BLaER1 treated with 17β-estradiol and CSF1 and Interleukin-3, amounts not matched to agents 10 nM and 100 nM (cell line): ENCODE measurements at regions not wholly inside any gene's neighbourhood (a gene's known extent, or its start where the extent isn't known, plus 50 kb on each side); places are given as distances from the start of the nearest gene placed in this dataset.
"Not testable (repeated sequence)": the region's sequence is repeated elsewhere in the genome, so short reads cannot be mapped to it uniquely, and the experiment has no call there.

ENCODE experiments used
- H3K27ac ChIP-seq, 11 experiments: shearing (Covaris generic); formaldehyde crosslinking; 2 replicates each; pipeline ENCODE4 v1.8.1; 2022
- H3K27me3 ChIP-seq, 11 experiments: shearing (Covaris generic); formaldehyde crosslinking; 2 replicates each; pipeline ENCODE4 v1.8.1; 2022
- H3K36me3 ChIP-seq, 11 experiments: shearing (Covaris generic); formaldehyde crosslinking; 2 replicates each; pipeline ENCODE4 v1.8.1; 2022
- H3K4me1 ChIP-seq, 10 experiments: shearing (Covaris generic); formaldehyde crosslinking; 2 replicates each; pipeline ENCODE4 v1.8.1; 2022
- H3K4me2 ChIP-seq, 11 experiments: shearing (Covaris generic); formaldehyde crosslinking; 2 replicates each; pipeline ENCODE4 v1.8.1; 2022
- H3K4me3 ChIP-seq, 10 experiments: shearing (Covaris generic); formaldehyde crosslinking; 2 replicates each; pipeline ENCODE4 v1.8.1; 2022
- H3K9ac ChIP-seq, 11 experiments: shearing (Covaris generic); formaldehyde crosslinking; 2 replicates each; pipeline ENCODE4 v1.8.1; 2022
- H3K9me3 ChIP-seq, 11 experiments: shearing (Covaris generic); formaldehyde crosslinking; replicated peaks in 1 of 11; 2 replicates each; pipeline ENCODE4 v1.8.1; 2022
- H4K20me1 ChIP-seq, 11 experiments: shearing (Covaris generic); formaldehyde crosslinking; 2 replicates each; pipeline ENCODE4 v1.8.1; 2022
- Cebpa-rat ChIP-seq, 11 experiments: shearing (Covaris generic); IDR thresholded peaks; 2 replicates each; pipeline ENCODE4 v1.8.1; 2022

GRCh38 chr18:22745966-22746365, 187.2 kb upstream of the RBBP8 start:
- TF ChIP-seq Cebpa-rat (IDR thresholded peaks at IDR 0.05): no peak
- no peak overlapping the region for H3K9ac ChIP-seq
- H3K9me3 ChIP-seq: peaks cover 0 to 17% (median 10%) of the 10 kb centered on the region in 11 experiments; a peak in 10 of 22 replicates

DNA sequence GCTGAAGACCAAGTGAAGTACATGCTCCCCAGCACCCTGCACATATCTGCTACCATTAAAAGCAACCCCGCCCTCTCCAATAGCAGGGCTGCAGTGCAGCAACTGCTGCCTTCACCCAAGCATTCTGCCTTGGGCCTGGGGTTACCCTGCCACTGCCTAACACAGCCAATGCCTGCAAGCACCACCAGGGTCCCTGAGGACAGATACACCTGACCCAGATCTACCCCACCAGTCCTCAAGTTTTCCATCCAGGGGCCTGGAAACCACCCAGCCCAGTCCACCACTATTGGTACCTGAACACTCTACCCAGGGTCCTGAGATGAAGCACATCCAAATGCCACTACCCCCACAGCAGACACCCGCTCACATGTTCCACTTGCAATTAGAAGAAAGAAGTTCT, 181.1 kb upstream of the RBBP8 start:
- H3K9me3 ChIP-seq: peaks cover 0 to 13% (median 6%) of the 10 kb centered on the region in 11 experiments; a peak in 6 of 22 replicates
- no peaks in the 10 kb centered on the region for H3K27me3 ChIP-seq

More at GRCh38 chr18:22745966-22746365, 187.2 kb upstream of the RBBP8 start:
- no peak overlapping the region for H3K4me3 ChIP-seq
- no peaks in the 10 kb centered on the region for H3K36me3 ChIP-seq
- H3K27me3 ChIP-seq: no peaks in the 10 kb centered on the region
- no peak overlapping the region for H3K4me2 ChIP-seq
- H3K4me1 ChIP-seq: peaks cover 0 to 15% (median 1%) of the 10 kb centered on the region in 10 experiments; a peak in 6 of 20 replicates
- H3K27ac ChIP-seq: no peak overlapping the region
- no peaks in the 10 kb centered on the region for H4K20me1 ChIP-seq

GRCh38 chr18:22753130-22753831, 179.8 kb upstream of the RBBP8 start:
- Histone ChIP-seq H3K4me2 (no peak overlapping the region), H3K27me3 (no peaks in the 10 kb centered on the region), H3K4me1 (no peaks in the 10 kb centered on the region), H4K20me1 (no peaks in the 10 kb centered on the region), H3K4me3 (no peak overlapping the region), H3K9ac (no peak overlapping the region), H3K36me3 (no peaks in the 10 kb centered on the region), H3K27ac (no peak overlapping the region), H3K9me3 (peaks cover 0 to 11% (median 5%) of the 10 kb centered on the region in 11 experiments; a peak in 6 of 22 replicates)
- no peak for TF ChIP-seq Cebpa-rat (IDR thresholded peaks at IDR 0.05)

More for the DNA sequence above, 181.1 kb upstream of the RBBP8 start:
- Histone ChIP-seq H3K27ac (no peak overlapping the region), H3K9ac (no peak overlapping the region), H4K20me1 (no peaks in the 10 kb centered on the region), H3K4me3 (no peak overlapping the region), H3K4me2 (no peak overlapping the region), H3K36me3 (no peaks in the 10 kb centered on the region), H3K4me1 (no peaks in the 10 kb centered on the region)
- TF ChIP-seq Cebpa-rat (IDR thresholded peaks at IDR 0.05): no peak

DNA sequence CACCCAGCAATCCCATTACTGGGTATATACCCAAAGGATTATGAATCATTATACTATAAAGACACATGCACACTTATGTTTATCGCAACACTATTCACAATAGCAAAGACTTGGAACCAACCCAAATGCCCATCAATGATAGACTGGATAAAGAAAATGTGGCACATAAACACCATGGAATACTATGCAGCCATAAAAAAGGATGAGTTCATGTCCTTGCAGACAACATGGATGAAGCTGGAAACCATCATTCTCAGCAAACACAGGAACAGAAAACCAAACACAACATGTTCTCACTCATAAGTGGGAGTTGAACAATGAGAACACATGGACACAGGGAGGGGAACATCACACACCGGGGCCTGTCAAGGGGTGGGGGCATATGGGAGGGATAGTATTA, 169.1 kb upstream of the RBBP8 start:
- H4K20me1 ChIP-seq, H3K4me1 ChIP-seq, H3K4me2 ChIP-seq, H3K36me3 ChIP-seq, H3K27ac ChIP-seq, H3K4me3 ChIP-seq, H3K27me3 ChIP-seq, H3K9ac ChIP-seq, H3K9me3 ChIP-seq: not testable (repeated sequence)

DNA sequence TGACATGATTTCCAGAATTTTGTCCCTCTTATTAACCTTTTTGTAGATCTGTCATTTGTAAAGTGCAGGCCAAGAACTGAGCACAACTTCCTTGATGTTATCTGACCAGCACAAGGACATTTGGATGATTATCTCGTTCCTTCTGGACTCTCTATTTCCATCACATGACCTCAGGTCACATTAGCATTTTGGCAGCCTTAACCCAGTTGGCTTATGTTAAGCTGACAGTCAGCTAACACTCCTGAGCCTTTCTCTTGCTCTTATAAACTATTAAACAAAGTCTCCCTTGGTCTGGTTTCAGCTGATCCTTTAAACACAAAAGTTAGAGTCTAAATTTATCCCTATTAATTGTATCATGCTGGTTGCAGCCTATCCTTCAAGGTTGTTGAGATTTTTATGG, 167.2 kb upstream of the RBBP8 start:
- H3K9me3 ChIP-seq: peaks cover 0 to 8% (median 1%) of the 10 kb centered on the region in 11 experiments; a peak in 10 of 22 replicates
- no peaks in the 10 kb centered on the region for H3K27me3 ChIP-seq
- no peak overlapping the region for H3K4me2 ChIP-seq
- no peak for TF ChIP-seq Cebpa-rat (IDR thresholded peaks at IDR 0.05)
- no peaks in the 10 kb centered on the region for H3K4me1 ChIP-seq
- no peaks in the 10 kb centered on the region for H3K36me3 ChIP-seq
- H4K20me1 ChIP-seq: no peaks in the 10 kb centered on the region
- no peak overlapping the region for H3K4me3 ChIP-seq
- no peak overlapping the region for H3K27ac ChIP-seq
- no peak overlapping the region for H3K9ac ChIP-seq

DNA sequence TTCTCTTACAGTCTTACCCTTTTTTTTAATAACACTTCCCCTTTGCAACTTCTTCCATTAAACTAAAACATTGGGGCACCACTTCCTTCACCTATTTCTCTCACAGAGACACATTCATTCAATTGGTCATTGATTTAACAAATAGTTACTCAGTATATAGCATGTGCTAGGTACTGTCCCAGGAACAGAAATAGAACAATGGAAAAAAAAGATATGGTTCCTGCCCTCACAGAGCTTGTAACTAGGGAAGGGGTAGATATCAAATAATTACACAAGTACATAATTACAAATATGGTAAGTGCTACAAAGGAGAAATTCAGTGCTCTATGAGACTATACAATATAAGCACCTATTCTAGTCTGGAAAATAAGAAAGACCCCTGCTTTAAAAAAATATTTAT, 165.5 kb upstream of the RBBP8 start:
- Histone ChIP-seq H3K4me3 (no peak overlapping the region), H3K36me3 (no peaks in the 10 kb centered on the region), H3K9me3 (peaks cover 0 to 21% (median 6%) of the 10 kb centered on the region in 11 experiments; a peak in 11 of 22 replicates), H3K9ac (no peak overlapping the region), H3K4me2 (no peak overlapping the region), H4K20me1 (no peaks in the 10 kb centered on the region), H3K27ac (no peak overlapping the region), H3K4me1 (no peaks in the 10 kb centered on the region), H3K27me3 (no peaks in the 10 kb centered on the region)
- no peak for TF ChIP-seq Cebpa-rat (IDR thresholded peaks at IDR 0.05)

GRCh38 chr18:22773944-22774343, 159.2 kb upstream of the RBBP8 start:
- H3K27me3 ChIP-seq: no peaks in the 10 kb centered on the region
- no peaks in the 10 kb centered on the region for H3K36me3 ChIP-seq
- H3K9ac ChIP-seq: no peak overlapping the region
- H3K4me1 ChIP-seq: peaks cover 0 to 1% (median 0%) of the 10 kb centered on the region in 10 experiments; a peak in 2 of 20 replicates
- no peak overlapping the region for H3K4me3 ChIP-seq
- H3K27ac ChIP-seq: no peak overlapping the region
- no peak for TF ChIP-seq Cebpa-rat (IDR thresholded peaks at IDR 0.05)
- H3K4me2 ChIP-seq: no peak overlapping the region
- peaks cover 0 to 21% (median 6%) of the 10 kb centered on the region in 11 experiments; a peak in 11 of 22 replicates for H3K9me3 ChIP-seq
- no peaks in the 10 kb centered on the region for H4K20me1 ChIP-seq

DNA sequence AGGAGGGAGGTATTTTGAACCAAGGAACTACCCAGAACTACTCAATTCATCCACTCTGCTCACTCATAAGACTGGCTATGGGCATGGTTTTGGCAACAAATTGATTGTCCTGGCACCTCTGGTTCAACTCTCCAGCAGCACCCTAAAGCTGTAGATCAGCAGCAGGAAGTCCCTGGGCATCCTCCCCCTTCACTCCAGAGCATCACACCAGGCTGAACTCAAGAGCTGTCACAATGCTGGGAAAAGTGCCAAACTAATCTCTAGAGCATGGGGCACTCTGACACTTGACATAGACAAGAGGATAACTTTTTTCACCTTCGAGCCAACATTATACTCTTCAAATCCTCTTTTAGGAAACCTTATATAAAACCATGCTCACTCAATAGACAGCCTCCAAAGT, 154.1 kb upstream of the RBBP8 start:
- Histone ChIP-seq H4K20me1 (no peaks in the 10 kb centered on the region), H3K27me3 (no peaks in the 10 kb centered on the region), H3K4me2 (peak overlapping the region in 1 of 11 experiments; percentile 6; a peak in 1 of 22 replicates), H3K9ac (no peak overlapping the region), H3K27ac (no peak overlapping the region), H3K4me1 (peaks cover 0 to 5% (median 0%) of the 10 kb centered on the region in 10 experiments; a peak in 2 of 20 replicates), H3K9me3 (no peaks in the 10 kb centered on the region), H3K36me3 (no peaks in the 10 kb centered on the region), H3K4me3 (no peak overlapping the region)
- no peak for TF ChIP-seq Cebpa-rat (IDR thresholded peaks at IDR 0.05)

- H3K4me1 ChIP-seq: peaks cover 0 to 5% (median 0%) of the 10 kb centered on the region in 10 experiments; a peak in 2 of 20 replicates
- no peak for TF ChIP-seq Cebpa-rat (IDR thresholded peaks at IDR 0.05)
- H3K27ac ChIP-seq: no peak overlapping the region
- no peak overlapping the region for H3K4me2 ChIP-seq
- H3K27me3 ChIP-seq: no peaks in the 10 kb centered on the region
- no peaks in the 10 kb centered on the region for H4K20me1 ChIP-seq
- no peak overlapping the region for H3K4me3 ChIP-seq
- no peaks in the 10 kb centered on the region for H3K36me3 ChIP-seq
- H3K9ac ChIP-seq: no peak overlapping the region
- H3K9me3 ChIP-seq: no peaks in the 10 kb centered on the region
These were observed 149.9 kb upstream of the RBBP8 start for GRCh38 chr18:22783245-22783644.

- peaks cover 0 to 5% (median 0%) of the 10 kb centered on the region in 10 experiments; a peak in 2 of 20 replicates for H3K4me1 ChIP-seq
These were observed 149.5 kb upstream of the RBBP8 start for GRCh38 chr18:22783662-22784076.

More at GRCh38 chr18:22783662-22784076, 149.5 kb upstream of the RBBP8 start:
- Histone ChIP-seq H3K9me3 (no peaks in the 10 kb centered on the region), H3K27me3 (no peaks in the 10 kb centered on the region), H3K27ac (no peak overlapping the region), H3K4me2 (no peak overlapping the region), H3K36me3 (no peaks in the 10 kb centered on the region), H3K4me3 (no peak overlapping the region), H4K20me1 (no peaks in the 10 kb centered on the region), H3K9ac (no peak overlapping the region)
- no peak for TF ChIP-seq Cebpa-rat (IDR thresholded peaks at IDR 0.05)
